IPS-NIHi7 (cell line): ENCODE measurements at regions not wholly inside any gene's neighbourhood (a gene's known extent, or its start where the extent isn't known, plus 50 kb on each side); places are given as distances from the start of the nearest gene placed in this dataset.
"Not testable (repeated sequence)": the region's sequence is repeated elsewhere in the genome, so short reads cannot be mapped to it uniquely, and the experiment has no call there.

ENCODE experiments used
- DNase-seq: peaks from one replicate; pipeline ENCODE4 v3.0.0; 2012; ENCODE audit warnings: mixed read lengths; ENCODE audit errors: extremely low spot score

GRCh38 chr15:45868109-45868691, 233.4 kb downstream of the SQOR start:
- no peak for DNase-seq

DNA sequence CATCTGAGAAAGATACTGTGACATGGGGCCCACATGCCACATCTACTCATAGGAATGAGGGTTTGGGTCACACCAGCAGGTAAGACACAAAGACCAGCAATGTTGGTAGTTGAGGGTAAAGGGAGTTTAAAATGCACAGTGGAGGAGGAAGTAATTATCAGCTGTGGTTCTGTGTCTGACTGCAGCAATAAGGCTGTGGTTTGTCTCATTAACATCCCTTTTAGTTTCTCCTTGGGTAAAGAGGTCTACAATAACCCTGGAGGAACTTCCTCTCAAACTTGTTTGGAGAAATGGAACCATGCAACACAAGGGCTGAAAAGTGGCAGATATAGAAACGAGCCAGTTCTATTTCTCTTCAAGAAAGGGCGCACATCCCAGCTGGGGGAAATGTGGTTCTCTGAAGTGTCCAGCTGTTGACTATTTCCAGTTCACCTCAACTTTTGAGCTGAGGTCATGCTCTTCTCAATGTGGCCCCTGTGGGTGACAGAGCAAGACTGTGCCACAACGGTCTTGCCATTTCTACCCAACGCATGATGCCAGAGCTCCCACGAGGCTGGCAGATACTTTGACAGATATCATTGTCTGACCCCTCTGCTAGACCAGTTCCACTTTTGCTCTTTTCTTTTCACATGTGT, 234.3 kb downstream of the SQOR start:
- no peak for DNase-seq

DNA sequence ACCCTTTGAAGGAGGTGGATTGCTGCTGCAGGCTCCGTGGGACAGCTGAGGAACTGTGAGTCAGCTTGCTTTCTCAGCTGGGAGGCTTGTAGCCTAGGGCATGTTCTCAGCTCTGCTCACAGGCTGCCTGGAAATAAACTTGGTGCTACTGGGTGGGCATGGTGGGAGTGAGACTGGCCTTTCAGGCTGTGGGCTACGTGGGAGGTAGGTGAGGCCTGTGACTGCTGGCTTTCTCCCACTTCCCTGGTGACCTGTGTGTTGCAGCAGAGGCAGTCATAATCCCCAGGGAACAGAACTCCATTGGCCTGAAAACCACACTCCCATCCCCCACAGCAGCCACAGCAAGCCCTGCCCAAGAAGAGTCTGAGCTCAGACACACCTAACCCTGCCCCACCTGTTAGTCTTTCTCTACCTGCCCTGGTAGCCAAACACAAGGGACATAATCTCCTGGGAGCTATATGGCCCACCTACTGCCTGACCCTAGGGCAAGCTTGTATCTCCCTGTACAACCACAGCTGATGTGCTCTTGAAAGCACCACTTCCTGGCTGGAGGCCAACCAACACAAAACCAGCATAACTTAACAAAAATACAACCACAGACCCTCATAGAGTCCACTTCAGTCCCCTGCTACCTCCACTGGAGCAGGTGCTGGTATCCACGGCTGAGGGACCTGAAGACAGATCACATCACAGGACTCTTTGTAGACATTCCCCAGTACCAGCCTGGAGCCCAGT, 236.5 kb downstream of the SQOR start:
- DNase-seq: no peak

- DNase-seq: no peak
Observed at GRCh38 chr15:45873781-45874180, 239.0 kb downstream of the SQOR start.

GRCh38 chr15:45874566-45874965, 239.7 kb downstream of the SQOR start:
- DNase-seq: not testable (repeated sequence)

GRCh38 chr15:45884289-45884688, 249.5 kb downstream of the SQOR start:
- DNase-seq: no peak

- no peak for DNase-seq
Observed at GRCh38 chr15:45884755-45885445, 250.1 kb downstream of the SQOR start.

DNA sequence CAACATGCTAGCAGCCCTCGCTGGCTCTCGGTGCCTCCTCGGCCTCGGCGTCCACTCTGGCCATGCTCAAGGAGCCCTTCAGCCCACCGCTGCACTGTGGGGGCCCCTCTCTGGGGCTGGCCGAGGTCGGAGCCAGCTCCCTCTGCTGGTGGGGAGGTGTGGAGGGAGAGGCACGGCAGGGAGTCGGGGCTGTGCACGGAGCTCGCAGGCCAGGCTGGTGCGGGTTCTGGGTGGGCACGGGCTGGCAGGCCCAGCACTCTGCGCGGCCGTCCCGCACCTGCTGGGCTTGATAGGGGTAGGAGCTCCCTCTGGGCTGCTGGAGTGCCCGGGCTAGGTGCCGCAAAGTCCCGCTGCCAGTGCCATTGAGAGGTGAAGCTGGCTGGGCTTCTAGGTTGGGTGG, 251.0 kb downstream of the SQOR start:
- DNase-seq: no peak

DNA sequence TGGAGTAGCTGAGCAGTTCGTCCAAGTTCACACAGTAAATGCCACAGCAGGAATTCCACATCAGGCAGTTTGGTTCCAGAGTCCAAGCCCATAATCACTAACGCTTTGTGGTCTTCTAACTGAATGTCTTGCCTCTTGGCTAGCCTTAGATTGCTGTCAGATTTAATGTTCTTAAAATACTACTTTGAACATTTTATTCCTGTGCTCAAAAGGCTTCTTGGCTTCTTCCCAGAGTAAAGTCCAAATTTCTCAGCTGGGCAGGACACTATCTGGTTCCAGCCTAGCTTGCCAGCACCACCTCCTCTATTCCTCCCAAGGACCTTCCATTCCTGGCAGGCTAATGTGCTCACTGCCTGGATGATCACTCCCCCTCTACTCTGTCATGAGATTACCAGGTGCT, 256.9 kb downstream of the SQOR start:
- no peak for DNase-seq

DNA sequence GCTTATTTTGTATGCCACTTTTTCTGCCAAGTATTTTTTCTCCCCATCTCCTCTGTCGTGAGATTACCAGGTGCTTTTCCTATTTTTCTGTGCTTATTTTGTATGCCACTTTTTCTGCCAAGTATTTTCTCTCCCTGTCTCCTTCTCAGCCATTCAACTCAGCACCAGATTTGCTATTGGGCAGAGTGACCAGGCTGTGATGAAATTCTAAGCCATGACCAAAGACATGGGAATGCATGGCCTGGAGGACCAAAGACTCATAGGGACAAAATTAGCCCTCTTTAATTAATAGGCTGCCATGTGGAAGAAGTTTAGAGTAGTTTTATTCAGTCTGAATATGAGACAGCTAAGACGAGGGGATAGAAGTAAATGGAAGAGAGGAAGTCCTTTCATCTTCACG, 257.4 kb downstream of the SQOR start:
- DNase-seq: no peak

- no peak for DNase-seq
Observed at GRCh38 chr15:45903283-45903682, 268.5 kb downstream of the SQOR start.

DNA sequence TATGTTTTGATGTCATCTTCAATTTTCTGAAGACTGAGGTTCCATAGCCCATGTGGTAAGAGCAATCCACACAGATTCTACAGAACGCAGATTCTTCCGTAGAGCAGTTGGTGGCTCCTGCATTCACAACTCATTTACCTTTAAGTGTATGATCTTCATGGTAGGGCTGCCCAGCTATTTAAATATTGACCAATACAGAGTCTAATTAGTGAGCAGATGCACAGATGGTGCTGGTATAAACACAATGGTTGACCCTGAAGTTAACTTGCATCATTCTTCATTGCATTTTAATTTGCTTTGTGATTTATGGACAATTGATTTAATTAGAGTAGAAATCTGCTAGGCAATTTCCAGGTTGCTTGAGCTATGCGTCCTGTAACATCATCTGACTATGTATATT, 269.2 kb downstream of the SQOR start:
- no peak for DNase-seq

DNA sequence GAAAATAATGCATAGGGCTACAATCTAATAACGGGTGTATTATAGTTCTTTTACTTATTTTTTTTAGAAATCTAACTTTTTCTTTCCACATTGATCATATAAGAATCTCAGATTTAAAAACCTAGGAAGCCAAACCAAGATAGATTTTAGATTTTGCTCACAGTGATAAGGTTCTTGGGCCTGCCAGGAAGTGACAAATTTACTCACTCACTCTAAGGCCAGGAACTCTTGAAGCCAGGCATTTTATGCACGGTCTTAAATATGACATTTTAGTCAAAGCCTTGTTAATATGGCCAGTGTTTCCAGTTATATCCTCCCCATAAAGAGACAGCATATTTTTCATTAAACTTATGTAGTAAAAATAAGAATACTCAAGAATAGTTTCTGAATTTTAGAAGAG, 271.4 kb downstream of the SQOR start:
- DNase-seq: no peak

- DNase-seq: no peak
Observed at GRCh38 chr15:45910671-45911070, 275.8 kb downstream of the SQOR start.

DNA sequence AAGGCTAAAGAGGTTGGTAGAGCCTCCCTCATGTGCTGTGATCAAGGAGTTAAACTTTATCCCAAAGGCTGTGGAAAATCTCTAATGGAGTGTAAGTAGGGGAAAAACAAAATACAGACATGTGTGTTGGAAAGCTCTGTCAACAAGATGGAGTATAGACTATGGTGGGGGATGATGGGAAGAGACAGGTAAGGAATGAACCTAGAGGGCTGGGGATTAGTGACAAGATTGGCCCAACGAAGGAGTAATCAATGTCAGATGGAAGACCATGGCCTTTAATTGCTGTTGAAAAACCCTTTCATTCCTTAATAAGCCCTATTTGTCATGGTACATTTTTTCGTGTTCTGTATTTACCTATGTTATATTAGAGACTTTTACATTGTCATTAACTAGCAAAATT, 278.6 kb downstream of the SQOR start:
- no peak for DNase-seq

DNA sequence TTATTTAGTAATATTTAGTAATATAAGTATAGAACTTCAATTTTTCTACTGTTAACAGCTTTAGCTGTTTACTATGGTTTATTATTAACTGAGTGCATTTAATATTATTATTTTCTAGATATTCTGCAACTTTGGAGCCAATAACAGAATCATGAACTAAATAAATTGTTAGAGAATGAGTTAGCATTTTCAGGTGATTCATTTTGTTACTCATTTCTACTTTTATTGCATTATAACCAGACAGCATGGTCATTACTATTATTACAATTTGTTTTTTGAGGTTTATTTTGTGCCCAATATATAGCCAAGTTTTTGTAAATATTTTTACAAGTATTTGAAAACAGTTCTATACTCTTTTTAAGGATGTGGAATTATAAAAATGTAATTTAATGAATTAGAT, 279.6 kb downstream of the SQOR start:
- no peak for DNase-seq

GRCh38 chr15:45918839-45919238, 284.0 kb downstream of the SQOR start:
- DNase-seq: no peak

DNA sequence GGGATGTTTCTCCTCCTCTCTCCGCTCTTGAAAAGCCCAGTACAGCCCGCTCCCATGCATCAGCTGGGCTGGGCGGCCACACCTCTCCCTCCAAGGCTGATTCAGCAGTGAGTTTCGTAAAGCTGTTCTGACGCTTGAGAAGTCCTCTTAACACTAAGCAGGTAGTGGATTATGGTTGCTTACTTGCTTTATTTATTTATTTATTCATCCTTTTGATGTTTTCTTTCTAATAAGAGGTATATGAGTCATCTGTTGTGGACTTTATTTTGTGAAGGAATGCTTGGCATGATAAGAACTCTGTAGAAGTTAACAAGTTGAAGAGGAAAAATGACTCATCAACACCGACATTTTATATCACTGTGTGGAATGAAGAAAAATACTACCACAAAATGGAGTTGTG, 285.0 kb downstream of the SQOR start:
- peak; percentile 31 for DNase-seq

- DNase-seq: no peak
Observed at GRCh38 chr15:45921376-45921775, 286.5 kb downstream of the SQOR start.

- DNase-seq: no peak
Observed at GRCh38 chr15:45921978-45922377, 287.1 kb downstream of the SQOR start.

DNA sequence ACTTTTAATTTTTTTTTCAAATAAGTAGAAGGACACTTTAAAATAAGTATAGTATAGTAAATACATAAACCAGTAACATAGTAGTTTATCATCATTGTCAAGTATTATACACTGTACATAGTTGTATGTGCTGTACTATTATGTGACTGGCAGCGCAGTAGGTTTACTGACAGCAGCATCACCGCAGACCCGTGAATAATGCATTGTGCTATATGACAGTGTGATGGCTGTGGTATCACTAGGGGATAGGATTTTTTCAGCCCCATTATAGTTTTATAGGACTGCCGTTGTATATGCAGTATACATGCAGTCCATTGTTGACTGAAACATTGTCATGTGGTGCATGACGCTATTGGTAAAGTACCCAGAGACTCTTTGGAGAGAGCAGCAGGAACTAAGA, 306.5 kb downstream of the SQOR start:
- no peak for DNase-seq

DNA sequence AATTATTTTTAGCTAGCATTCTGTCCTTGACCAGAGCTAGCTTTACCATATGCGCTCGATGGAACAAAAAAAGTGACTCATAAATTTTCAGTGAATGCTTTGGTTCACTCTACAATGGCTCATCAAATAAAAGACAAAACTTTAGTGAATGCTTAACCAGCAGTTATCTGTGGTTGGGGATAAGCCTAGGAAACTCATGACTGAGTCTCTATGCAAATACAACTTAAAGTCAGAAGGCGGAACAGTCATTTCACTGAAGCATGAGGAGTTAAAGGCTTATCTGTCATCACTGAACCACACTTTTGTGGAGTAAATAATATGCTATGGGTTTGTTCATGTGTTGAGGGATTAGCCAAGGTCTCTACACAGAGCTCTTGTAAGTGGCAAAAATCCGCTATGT, 308.4 kb downstream of the SQOR start:
- no peak for DNase-seq

GRCh38 chr15:45946111-45946510, 311.3 kb downstream of the SQOR start:
- DNase-seq: no peak
